Type B pancreatic cell (in vitro differentiated cells): ENCODE measurements at regions not wholly inside any gene's neighbourhood (a gene's known extent, or its start where the extent isn't known, plus 50 kb on each side); places are given as distances from the start of the nearest gene placed in this dataset.

Experiments
- DNase-seq: peaks from one replicate; pipeline ENCODE4 v3.0.0; 2021; ENCODE audit warnings: mixed read lengths; ENCODE audit not compliant: unreplicated experiment; ENCODE audit errors: extremely low spot score
- H3K27ac Mint-ChIP-seq: 2 replicates; pipeline ENCODE4 v1.8.0; 2021; ENCODE audit warnings: mild to moderate bottlenecking, mixed read lengths
- H3K27me3 Mint-ChIP-seq: 2 replicates; pipeline ENCODE4 v1.8.0; 2021; ENCODE audit warnings: mixed read lengths
- H3K36me3 Mint-ChIP-seq: 2 replicates; pipeline ENCODE4 v1.8.0; 2021; ENCODE audit warnings: mixed read lengths
- H3K4me1 Mint-ChIP-seq: one replicate; pipeline ENCODE4 v1.8.0; 2021; ENCODE audit warnings: mixed read lengths; ENCODE audit not compliant: unreplicated experiment
- H3K4me3 Mint-ChIP-seq: 2 replicates; pipeline ENCODE4 v1.8.0; 2021; ENCODE audit warnings: mild to moderate bottlenecking, mixed read lengths
- H3K9me3 Mint-ChIP-seq: 2 replicates; pipeline ENCODE4 v1.8.0; 2021; ENCODE audit warnings: mixed read lengths
- TF ChIP-seq, protein P1 (sequence below): fragments of 200-600 bp; sonication (generic); conservative IDR thresholded peaks from 2 replicates; pipeline ENCODE4 v1.5.0; 2021; ENCODE audit warnings: antibody characterized with exemption, mild to moderate bottlenecking

DNA sequence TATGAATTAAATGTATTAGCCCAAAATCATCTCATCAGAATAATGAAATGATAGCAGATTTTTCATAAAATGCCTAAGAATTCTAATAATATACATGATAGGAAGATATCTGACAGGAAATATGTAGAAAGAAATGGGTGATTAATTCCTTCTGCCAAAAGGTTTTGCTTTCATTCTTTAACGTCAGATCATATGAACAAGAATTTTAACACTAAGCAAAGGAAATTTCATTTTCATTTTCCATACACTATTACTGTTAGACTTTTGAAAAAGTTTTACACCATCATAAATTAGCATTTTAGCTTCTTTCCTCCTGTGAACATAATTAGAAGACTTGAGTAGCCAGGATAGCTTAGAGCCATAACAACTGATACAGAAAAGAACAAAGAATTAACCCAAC, 1099.9 kb downstream of the NSUN3 start:
- H3K27me3 Mint-ChIP-seq, result no peaks in the 10 kb centered on the region
- H3K9me3 Mint-ChIP-seq, result no peaks in the 10 kb centered on the region
- H3K27ac Mint-ChIP-seq, result no peak overlapping the region
- TF ChIP-seq, protein P1, sequence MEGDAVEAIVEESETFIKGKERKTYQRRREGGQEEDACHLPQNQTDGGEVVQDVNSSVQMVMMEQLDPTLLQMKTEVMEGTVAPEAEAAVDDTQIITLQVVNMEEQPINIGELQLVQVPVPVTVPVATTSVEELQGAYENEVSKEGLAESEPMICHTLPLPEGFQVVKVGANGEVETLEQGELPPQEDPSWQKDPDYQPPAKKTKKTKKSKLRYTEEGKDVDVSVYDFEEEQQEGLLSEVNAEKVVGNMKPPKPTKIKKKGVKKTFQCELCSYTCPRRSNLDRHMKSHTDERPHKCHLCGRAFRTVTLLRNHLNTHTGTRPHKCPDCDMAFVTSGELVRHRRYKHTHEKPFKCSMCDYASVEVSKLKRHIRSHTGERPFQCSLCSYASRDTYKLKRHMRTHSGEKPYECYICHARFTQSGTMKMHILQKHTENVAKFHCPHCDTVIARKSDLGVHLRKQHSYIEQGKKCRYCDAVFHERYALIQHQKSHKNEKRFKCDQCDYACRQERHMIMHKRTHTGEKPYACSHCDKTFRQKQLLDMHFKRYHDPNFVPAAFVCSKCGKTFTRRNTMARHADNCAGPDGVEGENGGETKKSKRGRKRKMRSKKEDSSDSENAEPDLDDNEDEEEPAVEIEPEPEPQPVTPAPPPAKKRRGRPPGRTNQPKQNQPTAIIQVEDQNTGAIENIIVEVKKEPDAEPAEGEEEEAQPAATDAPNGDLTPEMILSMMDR, result no peak
- no peak overlapping the region for H3K4me3 Mint-ChIP-seq
- no peaks in the 10 kb centered on the region for H3K4me1 Mint-ChIP-seq
- H3K36me3 Mint-ChIP-seq, result peaks cover 4% of the 10 kb centered on the region
- DNase-seq, result no peak

DNA sequence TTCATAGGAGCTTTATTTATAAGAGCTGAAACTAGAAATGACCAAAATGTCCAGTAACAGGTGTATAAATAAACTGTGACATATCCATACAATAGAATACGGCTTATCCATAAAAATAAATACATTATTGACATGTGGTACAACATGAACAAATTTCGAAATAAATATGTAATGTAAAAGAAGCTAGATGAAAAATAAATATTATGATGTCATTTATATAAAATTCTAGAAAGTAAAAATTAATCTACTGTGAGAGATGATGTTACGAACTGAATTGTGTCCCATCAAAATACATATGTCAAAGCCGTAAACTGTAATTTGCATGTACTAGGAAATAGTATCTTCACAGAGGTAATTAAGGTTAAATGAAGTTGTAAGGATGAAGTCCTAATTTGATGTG, 1104.9 kb downstream of the NSUN3 start:
- no peaks in the 10 kb centered on the region for H3K27me3 Mint-ChIP-seq
- no peaks in the 10 kb centered on the region for H3K4me1 Mint-ChIP-seq
- H3K36me3 Mint-ChIP-seq, result no peaks in the 10 kb centered on the region
- H3K9me3 Mint-ChIP-seq, result no peaks in the 10 kb centered on the region
- no peak overlapping the region for H3K4me3 Mint-ChIP-seq
- H3K27ac Mint-ChIP-seq, result no peak overlapping the region
- TF ChIP-seq, protein P1, result no peak
- no peak for DNase-seq

DNA sequence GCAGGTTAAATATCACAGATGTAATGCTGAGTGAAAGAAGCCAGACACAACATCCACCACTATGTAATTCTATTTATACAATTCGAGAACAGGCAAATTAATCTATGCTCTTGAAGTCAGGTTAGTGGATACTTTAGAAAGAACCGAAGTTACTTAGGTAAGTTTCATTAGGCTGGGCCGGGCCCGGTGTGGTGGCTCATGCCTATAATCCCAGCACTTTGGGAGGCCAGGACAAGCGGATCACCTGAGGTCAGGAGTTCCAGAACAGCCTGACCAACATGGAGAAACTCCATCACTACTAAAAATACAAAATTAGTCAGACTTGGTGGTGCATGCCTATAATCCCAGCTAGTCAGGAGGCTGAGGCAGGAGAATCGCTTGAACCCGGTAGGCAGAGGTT, 1105.7 kb downstream of the NSUN3 start:
- Mint-ChIP-seq H3K9me3 (no peaks in the 10 kb centered on the region), H3K36me3 (no peaks in the 10 kb centered on the region), H3K27ac (no peak overlapping the region), H3K27me3 (no peaks in the 10 kb centered on the region), H3K4me1 (no peaks in the 10 kb centered on the region), H3K4me3 (no peak overlapping the region)
- TF ChIP-seq, protein P1, result no peak
- DNase-seq, result no peak

DNA sequence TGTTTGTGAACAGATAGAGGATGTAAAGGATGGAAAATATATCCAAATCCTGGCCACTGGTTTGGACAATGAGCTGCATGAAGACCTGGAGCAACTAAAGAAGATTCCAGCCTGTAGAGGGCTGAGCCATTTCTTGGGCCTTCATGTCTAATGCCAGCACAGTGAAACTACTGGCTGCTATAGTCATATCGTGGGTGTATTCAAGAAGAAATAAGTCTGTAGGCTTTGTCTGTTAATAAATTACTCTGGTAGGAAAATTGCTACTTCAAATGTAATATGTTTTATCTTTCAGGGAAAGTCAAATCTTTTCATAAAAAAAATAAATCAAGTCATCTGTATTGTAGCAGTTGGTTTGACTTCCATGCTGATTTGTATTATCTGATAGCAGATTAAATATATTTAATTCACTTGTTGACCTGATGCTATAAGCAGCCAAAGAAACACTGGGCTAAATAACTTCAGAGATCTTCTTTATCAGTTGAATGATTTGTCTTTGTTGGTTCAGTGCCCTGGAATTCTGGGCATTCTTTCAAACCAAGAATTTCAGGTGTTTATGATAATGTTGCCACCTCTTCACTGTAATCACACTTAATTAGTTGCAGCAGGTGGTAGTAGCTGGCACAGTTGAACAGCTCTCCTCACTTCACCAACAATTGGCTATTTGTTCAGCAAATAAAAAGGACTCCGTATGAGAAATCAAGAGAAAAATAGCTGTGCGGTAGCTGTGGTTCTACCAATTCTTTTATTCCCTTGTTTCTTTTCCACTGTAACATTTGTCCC, 1109.5 kb downstream of the NSUN3 start:
- Mint-ChIP-seq H3K27ac (no peak overlapping the region), H3K27me3 (no peaks in the 10 kb centered on the region), H3K4me1 (no peaks in the 10 kb centered on the region), H3K36me3 (no peaks in the 10 kb centered on the region), H3K9me3 (no peaks in the 10 kb centered on the region), H3K4me3 (no peak overlapping the region)
- no peak for DNase-seq
- TF ChIP-seq, protein P1, result no peak

DNA sequence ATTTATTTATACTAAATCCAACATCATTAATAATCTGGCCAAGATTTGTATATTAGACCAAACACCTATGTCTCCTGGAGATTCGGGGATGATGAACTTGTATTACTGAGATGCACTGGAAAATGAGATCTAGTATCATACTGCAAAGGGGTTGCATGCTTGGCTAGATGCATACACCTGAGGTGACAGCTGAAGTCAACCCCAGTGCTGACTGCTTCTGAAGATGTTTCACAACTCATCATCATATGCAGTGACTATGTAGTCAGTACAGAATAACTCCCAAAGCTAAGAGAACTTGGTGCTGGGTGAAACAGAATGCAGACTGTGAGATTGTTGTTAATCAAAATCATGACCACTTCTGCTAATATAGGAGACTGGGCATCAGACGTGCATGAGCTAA, 1114.2 kb downstream of the NSUN3 start:
- Mint-ChIP-seq H3K27ac (no peak overlapping the region), H3K4me1 (no peaks in the 10 kb centered on the region), H3K4me3 (no peak overlapping the region), H3K9me3 (peaks cover 6% of the 10 kb centered on the region), H3K36me3 (no peaks in the 10 kb centered on the region), H3K27me3 (no peaks in the 10 kb centered on the region)
- TF ChIP-seq, protein P1, result no peak
- DNase-seq, result no peak
